AG04450 (cell line): ENCODE measurements at regions not wholly inside any gene's neighbourhood (a gene's known extent, or its start where the extent isn't known, plus 50 kb on each side); places are given as distances from the start of the nearest gene placed in this dataset.

Source experiments
- CTCF ChIA-PET: fragments of 300-600, 350-600 bp; formaldehyde crosslinking; extraction: SDS; loops from one replicate; lab custom pipeline; 2022; ENCODE audit warnings: antibody characterized with exemption, inconsistent platforms; lab: Charles Lee
- POLR2A ChIA-PET: fragments of 350-600 bp; formaldehyde crosslinking; extraction: SDS; loops from one replicate; lab custom pipeline; 2021; ENCODE audit warnings: antibody characterized with exemption, inconsistent platforms; lab: Yijun Ruan, JAX
- DNase-seq: peaks from one replicate; pipeline ENCODE4 v3.0.0-alpha.2; 2011; ENCODE audit warnings: low read depth, low spot score
- H3K27ac ChIP-seq: one replicate; pipeline ENCODE4 v1.5.1; 2012; ENCODE audit warnings: low read depth, low read length, control low read depth
- H3K27me3 ChIP-seq: one replicate; pipeline ENCODE4 v1.6.0; 2012; ENCODE audit warnings: low read length; ENCODE audit not compliant: control insufficient read depth, insufficient read depth
- H3K4me3 ChIP-seq: 2 replicates; pipeline ENCODE4 v1.5.1; 2011; ENCODE audit warnings: mild to moderate bottlenecking, low read depth, low read length, control low read depth
- H3K9me3 ChIP-seq: 2 replicates; pipeline ENCODE4 v1.5.1; 2012; ENCODE audit warnings: low read length; ENCODE audit not compliant: control insufficient read depth, insufficient read depth
- CTCF ChIP-seq: IDR thresholded peaks from 2 replicates; pipeline ENCODE4 v1.5.1; 2011; ENCODE audit warnings: low read depth, low read length, control low read depth, inconsistent platforms

- CTCF ChIA-PET, result no interaction called here
- DNase-seq, result no peak
- H3K27ac ChIP-seq, result no peak overlapping the region
- H3K9me3 ChIP-seq, result no peaks in the 10 kb centered on the region
- no peak overlapping the region for H3K4me3 ChIP-seq
- no peaks in the 10 kb centered on the region for H3K27me3 ChIP-seq
- no peak for TF ChIP-seq CTCF
- POLR2A ChIA-PET, result interaction anchor here (0.7 kb wide), 1 partner anchor 75 kb away, joined by 5 read pairs; no protein-coding TSS in a partner anchor
Observed at GRCh38 chr5:125202871-125203438, 456.5 kb upstream of the ZNF608 start.

DNA sequence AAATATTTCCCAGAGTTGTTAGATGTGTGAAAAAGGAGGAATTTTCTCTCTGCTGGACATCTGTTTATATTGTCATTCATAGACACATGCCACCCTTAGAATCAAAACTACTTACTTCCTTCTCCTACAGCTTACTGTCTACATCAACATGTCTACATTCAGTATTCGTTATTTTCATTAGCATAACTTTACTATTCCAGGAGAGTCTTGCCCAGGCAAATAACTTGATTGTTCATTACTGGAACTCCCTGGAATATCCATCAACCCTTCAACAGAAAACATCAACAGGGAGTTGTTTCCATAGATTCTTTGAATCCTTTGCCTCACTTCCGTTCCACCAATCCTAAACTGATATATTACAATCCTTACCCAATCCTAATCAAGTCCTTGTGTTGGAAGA, 457.5 kb upstream of the ZNF608 start:
- H3K9me3 ChIP-seq, result no peaks in the 10 kb centered on the region
- DNase-seq, result no peak
- H3K4me3 ChIP-seq, result no peak overlapping the region
- no peaks in the 10 kb centered on the region for H3K27me3 ChIP-seq
- ChIA-PET POLR2A (no interaction called here), CTCF (no interaction called here)
- no peak for TF ChIP-seq CTCF
- H3K27ac ChIP-seq, result no peak overlapping the region

DNA sequence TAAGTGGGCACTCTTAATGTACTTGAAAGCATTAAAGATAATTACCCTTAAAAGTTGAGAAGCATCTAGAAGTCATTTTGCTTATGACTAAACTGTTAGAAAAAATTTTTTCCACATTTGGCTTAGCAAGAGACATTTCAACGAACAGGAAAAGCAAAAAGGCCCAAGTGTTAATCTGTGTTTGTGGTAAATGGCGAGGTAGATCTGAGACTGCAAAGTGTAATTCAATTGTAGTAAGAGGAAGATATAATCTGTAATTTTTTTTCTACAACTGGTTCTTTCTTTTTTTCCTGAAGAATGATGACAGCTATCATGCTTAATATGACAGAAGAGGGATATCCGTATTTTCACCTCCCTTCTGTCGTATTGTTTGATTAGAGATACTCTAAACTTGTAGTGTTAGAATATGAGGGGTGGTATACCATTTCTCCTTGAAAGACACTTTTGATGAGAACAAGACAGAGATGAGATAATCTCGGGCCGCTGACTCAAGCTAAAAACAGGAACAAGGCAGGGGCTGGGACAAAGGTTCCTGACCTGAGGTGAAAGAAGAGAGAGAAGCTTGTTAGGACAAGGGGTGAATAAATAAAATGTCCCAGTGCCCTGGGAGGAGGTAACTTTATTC, 459.3 kb upstream of the ZNF608 start:
- TF ChIP-seq CTCF, result no peak
- no peak overlapping the region for H3K27ac ChIP-seq
- DNase-seq, result no peak
- ChIA-PET POLR2A (no interaction called here), CTCF (no interaction called here)
- no peak overlapping the region for H3K4me3 ChIP-seq
- no peaks in the 10 kb centered on the region for H3K27me3 ChIP-seq
- no peaks in the 10 kb centered on the region for H3K9me3 ChIP-seq

DNA sequence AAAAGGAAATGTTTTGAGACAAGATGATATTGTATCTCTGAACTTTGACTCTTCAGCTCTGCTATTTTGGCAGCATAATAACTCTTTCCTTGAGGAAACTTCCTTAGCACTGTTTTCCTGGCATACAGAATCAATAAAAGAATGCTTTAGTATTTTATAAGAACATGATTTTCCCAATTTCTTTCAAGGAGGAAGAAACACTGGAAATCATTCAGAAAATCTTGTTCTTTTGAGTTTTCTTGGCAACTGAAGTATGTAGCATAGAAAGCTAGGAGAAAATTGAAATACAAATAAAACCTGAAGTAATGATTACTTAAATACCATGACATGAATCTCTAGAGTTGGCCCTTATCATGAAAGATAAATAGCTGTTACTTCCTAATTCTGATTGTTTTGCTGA, 461.4 kb upstream of the ZNF608 start:
- Histone ChIP-seq H3K4me3 (no peak overlapping the region), H3K9me3 (no peaks in the 10 kb centered on the region), H3K27ac (no peak overlapping the region), H3K27me3 (no peaks in the 10 kb centered on the region)
- ChIA-PET POLR2A (no interaction called here), CTCF (no interaction called here)
- DNase-seq, result no peak
- TF ChIP-seq CTCF, result no peak

DNA sequence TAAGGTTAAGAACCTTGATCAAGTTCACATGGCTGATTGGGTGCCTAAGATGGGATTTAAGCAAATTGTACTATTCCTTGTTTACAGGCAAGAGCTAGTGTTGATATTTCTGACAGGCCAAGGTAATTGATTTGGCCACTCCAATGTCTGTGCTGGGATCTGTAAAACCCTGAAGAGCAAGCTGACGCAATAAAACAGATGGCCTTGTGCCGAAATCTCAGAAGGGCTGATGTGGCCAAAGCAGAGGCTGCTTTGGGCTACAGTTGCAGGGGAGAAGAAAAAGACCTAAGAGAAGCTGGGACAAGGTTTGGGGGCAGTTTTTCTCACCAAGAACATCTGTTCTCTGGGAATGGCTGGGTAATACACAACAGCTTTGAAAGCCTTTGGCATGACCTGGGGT, 463.2 kb upstream of the ZNF608 start:
- no peaks in the 10 kb centered on the region for H3K9me3 ChIP-seq
- ChIA-PET CTCF (no interaction called here), POLR2A (no interaction called here)
- no peaks in the 10 kb centered on the region for H3K27me3 ChIP-seq
- H3K4me3 ChIP-seq, result no peak overlapping the region
- TF ChIP-seq CTCF, result no peak
- no peak overlapping the region for H3K27ac ChIP-seq
- DNase-seq, result no peak
